ENCODE measurements at regions not wholly inside any gene's neighbourhood (a gene's known extent, or its start where the extent isn't known, plus 50 kb on each side); places are given as distances from the start of the nearest gene placed in this dataset.

DNA sequence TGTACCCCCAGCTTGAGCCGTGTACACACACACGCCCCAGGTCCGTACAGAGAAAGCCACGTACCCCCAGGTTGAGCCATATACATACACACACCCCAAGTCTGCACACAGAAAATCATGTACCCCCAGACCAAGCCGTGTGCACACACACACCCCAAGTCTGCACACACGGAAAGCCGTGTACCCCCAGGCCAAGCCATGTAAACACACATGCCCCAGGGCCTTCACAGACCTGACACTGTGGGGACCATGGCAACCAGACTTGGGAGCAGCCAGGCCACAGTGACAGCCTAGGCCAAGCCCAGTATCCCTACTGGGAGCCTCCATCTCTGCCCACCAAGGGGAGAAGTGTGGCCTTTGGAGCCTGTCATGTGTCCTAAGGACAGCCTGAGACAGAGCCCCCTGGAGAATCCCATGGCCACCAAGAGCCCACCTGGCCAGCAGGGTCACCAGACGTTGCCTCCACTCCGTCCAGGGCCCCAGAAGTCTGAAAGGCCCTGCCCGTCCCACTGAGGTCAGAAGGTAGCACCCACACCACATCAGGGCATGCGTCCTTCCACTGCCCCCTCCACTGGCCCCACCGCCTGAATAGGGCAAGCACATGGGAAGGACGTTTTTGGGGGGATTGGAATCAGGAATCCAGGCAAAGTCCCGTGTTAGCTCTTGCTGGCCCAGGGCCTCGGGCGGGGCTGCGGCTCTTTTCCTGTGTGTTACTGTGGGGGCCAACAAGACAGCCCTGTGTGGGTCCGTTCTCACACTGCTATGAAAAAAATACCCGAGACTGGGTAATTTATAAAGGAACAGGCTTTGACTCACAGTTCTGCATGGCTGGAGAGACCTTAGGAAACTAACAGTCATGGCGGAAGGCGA, 636.7 kb downstream of the TBC1D22A start:
- no peak overlapping the region for H3K4me3 ChIP-seq (ENCODE audit: low read length)
- no peak for DNase-seq (ENCODE audit: low read depth)
- no peak for TF ChIP-seq CTCF (IDR thresholded peaks at IDR 0.05; ENCODE audit: insufficient read depth, low read depth, low read length, missing control alignments)

DNA sequence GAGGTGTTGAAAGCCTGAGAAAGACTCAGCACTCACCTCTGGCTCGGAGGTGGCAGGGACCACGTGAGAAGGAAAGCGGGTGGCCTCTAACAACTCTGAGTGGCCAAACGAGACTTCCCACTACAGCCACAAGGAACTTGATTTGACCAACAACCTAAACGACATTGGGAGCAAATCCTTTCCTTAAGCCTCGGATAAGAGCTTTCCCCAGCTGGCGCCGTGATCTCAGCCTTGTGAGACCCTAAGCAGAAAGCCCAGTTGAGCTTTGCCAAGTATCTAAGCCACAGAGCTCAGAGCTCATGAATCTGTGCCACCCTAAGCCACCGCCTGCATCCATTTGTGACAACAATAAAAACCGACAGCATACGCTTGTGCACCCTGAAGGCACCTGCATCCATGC, 636.0 kb downstream of the TBC1D22A start:
- H3K4me3 ChIP-seq (ENCODE audit: low read length) = no peak overlapping the region
- DNase-seq (ENCODE audit: low read depth) = no peak
- no peak for TF ChIP-seq CTCF (IDR thresholded peaks at IDR 0.05; ENCODE audit: insufficient read depth, low read depth, low read length, missing control alignments)

DNA sequence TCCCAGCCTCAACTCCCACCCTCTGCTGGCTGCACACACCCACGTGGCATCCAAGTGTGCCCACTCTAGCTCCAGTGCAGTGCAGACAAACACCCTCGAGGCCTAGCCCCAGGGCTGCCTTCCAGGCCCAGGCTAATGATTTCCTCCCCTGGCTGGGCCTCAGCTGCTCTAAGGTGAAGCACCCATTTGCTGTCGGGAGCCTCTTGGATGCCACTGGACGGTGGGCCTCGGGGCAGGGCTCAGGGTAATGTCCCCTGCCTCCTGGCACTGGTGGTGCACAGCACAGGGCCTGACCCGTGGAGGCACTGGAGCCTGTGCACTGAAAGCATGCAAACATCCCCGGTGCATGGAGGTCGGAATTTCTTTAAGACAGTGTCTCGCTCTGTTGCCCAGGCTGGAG, 635.2 kb downstream of the TBC1D22A start:
- no peak overlapping the region for H3K4me3 ChIP-seq (ENCODE audit: low read length)
- no peak for DNase-seq (ENCODE audit: low read depth)
- no peak for TF ChIP-seq CTCF (IDR thresholded peaks at IDR 0.05; ENCODE audit: insufficient read depth, low read depth, low read length, missing control alignments)

- H3K4me3 ChIP-seq (ENCODE audit: low read length) = no peak overlapping the region
- no peak for TF ChIP-seq CTCF (IDR thresholded peaks at IDR 0.05; ENCODE audit: insufficient read depth, low read depth, low read length, missing control alignments)
- no peak for DNase-seq (ENCODE audit: low read depth)
These were observed 634.1 kb downstream of the TBC1D22A start for GRCh38 chr22:47396515-47396914.

GRCh38 chr22:47396105-47396504, 633.7 kb downstream of the TBC1D22A start:
- no peak overlapping the region for H3K4me3 ChIP-seq (ENCODE audit: low read length)
- TF ChIP-seq CTCF (IDR thresholded peaks at IDR 0.05; ENCODE audit: insufficient read depth, low read depth, low read length, missing control alignments) = no peak
- no peak for DNase-seq (ENCODE audit: low read depth)

DNA sequence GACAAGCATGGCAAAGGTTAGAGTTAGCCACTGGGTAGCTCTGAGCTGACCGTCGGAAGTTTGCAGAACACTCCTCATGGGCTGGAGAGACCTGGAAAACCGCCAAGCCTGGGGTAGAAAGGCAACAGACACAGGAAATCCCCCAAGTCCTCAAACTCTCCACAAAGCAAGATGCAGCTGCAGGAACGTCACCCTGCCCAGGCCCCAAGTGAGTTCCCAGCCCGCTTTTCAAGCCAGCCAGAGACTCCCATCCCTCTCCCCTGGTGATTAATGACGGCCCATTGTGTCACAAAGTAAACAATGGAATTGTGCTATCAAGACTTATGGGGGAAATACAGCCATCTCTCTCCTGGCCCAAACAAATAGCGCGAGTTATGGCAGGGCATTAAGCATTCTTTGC, 633.0 kb downstream of the TBC1D22A start:
- DNase-seq (ENCODE audit: low read depth) = no peak
- TF ChIP-seq CTCF (IDR thresholded peaks at IDR 0.05; ENCODE audit: insufficient read depth, low read depth, low read length, missing control alignments) = no peak

More for the DNA sequence above, 633.0 kb downstream of the TBC1D22A start:
- H3K4me3 ChIP-seq (ENCODE audit: low read length) = no peak overlapping the region

All from epithelial cell of esophagus (primary cell).